T-helper 1 cell treated with Interleukin-12 subunit alpha and Interleukin-12 subunit beta and Interleukin-4 antibody, amounts not matched to agents 30 ng/mL and 1 ng/mL, for 36 hours (primary cell): ENCODE measurements at regions not wholly inside any gene's neighbourhood (a gene's known extent, or its start where the extent isn't known, plus 50 kb on each side); places are given as distances from the start of the nearest gene placed in this dataset.

Experiments used
- intact Hi-C: fragments of 100-400 bp; cut with micrococcal nuclease; formaldehyde crosslinking; loops from one replicate; pipeline ENCODE4 v1.15.1; 2024

DNA sequence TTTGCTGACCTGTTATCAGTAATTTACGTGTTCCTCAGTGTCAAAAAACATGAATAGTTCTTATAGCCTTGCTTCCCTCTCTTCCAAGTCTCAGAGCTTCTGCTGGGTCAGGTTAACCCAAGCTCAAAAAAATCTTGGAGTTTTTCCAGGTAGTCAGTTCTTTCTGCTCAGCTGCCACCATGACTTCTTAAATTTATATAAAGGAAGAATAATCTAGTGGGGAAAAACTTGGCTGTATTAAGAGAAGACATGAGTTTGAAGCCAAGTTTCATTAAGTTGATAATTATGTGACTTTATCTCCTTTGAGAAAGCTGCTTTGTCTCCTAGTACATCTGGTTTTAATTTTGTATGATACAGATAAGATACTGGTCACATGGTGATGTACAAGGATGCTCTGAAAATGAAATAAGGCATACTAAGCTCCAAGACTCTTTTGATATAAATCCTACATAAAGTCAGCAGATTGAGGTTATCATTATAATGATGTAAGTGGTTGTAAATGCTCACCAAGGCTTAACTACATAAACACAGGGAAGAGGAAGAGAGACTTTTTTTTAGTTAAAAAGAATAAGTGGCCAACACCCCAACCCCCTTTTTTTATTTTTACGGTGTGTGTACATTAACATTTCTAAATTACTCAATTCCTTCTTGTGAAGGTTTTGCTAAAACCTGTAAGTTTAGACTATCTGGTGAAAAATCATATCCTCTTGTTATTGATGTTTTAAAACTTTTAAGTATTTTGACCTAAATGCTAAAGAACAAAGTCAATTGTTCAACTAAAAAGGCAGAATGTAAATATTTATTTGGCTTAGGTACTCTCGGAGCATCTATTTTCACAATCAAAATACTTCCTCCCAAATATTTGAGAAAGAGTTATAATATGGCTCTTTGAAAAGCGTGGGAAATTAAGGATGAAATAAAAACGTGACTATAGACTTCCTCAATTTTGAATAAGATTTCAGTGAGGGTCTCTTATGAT lies 84.1 kb upstream of the SLC38A2 start:
- intact Hi-C loops, result loop anchor here (5.0 to 10.0 kb wide), 4 partner anchors 54 to 758 kb away; partner anchors contain the start of gene SLC38A1

DNA sequence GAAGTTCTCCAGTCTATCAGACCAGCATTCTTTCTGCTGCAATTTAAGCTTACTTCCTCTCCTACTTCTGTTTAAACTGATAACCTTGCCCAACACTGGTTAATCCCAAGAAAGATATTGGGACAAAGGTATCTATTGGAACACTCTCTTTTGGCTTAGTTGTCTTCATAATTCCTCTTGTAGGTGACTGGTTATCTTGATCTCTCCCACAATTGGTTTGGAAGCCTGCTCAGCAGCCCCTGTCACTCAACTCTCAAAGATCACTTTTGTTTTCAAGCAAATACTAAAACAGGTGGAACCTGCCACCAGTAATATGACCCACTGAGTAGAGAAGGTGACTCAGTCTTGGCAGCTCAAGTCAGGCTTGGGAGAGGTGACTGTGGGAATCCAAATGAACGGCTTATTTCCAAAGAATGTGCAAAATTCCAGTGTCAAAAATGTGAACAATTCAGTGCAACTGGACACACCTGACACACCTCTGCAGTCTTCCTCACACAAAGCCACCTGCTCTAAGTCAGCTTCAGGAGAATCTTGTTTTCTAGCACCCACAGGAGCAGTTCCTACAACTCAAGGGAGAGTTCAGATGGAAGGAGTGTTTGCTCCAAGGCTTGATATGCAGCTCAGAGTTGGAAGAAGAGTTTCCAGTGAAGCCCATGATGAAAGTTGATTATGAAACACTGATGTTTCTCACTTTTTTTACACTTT lies 83.2 kb upstream of the SLC38A2 start:
- intact Hi-C loops, result loop anchor here (5.0 to 10.0 kb wide), 4 partner anchors 53 to 759 kb away; partner anchors contain the start of gene SLC38A1

DNA sequence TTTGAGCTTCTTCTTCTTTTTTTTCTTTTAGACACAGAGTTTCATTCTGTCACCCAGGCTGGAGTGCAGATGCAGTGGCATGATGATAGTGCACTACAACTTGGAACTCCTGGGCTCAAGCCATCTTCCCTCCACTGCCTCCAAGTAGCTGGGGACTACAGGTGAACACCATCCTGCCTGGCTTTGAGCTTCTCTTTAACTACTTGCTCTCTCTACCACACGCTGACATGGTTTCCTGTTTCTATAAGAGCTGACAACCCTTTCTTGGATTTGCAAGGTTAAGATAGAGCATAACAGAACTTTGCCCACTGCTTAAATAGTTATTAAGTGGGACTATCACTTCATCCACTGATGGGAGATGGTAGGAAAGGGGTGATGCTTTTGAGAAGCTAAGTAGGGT lies 82.4 kb upstream of the SLC38A2 start:
- intact Hi-C loops, result loop anchor here (5.0 to 10.0 kb wide), 4 partner anchors 53 to 760 kb away; partner anchors contain the start of gene SLC38A1

DNA sequence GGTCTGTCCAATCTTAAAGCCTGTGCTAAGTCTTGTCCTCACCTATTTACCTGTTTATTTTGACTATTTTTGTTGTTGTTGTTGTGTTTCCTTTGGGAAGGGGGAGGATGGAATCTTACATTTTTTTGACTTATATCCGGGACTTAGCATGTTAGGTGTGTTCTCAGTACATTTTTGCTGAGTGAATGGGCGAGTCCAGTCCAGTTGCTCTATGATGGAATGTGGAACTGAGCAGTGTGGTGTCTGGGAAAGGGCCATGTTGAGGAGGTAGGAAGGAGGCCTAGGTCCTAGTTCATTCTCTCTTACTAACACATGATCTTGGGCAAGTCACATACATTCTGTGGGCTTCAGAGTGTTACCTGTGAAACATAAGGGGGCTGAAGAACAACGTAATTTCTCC lies 80.9 kb upstream of the SLC38A2 start:
- intact Hi-C loops, result loop anchor here (10.0 kb wide), 2 partner anchors 299 to 761 kb away; no protein-coding TSS in a partner anchor

DNA sequence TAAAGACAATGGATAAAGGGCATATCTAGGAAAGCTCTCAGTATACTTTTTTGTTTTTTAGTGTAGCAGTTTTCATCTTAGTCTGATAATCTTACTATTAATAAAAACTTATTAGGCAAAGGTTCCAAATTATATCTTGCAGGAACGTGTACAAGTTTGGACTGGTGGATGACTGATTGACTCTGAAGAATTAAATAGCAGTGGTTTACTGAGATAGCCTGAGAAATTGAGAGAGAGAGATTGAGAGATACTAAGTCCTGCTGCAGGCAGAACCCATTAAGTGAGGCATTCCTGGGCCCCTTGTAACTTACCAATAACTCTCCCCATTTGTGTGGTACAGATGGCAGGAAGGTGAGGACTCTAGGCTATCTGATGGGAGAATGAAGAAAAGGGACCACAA lies 80.2 kb upstream of the SLC38A2 start:
- intact Hi-C loops, result loop anchor here (10.0 kb wide), 2 partner anchors 298 to 762 kb away; no protein-coding TSS in a partner anchor

DNA sequence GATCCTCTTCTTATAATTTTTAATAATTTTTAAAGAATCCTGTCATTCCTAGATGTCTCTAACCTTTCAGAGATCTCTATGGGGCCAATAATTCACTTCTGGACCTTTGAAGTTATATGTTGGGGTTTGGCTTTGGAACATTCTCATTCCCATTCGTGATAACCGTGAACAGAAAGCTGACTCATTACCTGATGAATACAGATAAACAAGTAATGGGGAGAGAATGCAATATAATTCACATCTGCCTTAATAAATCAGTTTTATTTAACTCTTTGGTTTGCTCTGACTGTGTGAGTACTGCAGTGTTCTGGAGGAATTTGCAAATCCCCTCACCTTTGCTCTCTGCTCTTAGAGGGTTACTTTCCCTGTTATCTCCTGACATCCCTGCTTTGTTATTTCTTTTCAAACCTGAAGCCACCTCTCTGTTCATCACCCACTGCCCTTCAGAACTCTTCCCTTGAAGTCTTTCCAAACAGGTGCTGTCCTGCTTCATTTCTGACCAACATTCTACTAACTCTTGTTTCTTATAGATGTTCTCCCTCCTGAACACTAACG lies 79.6 kb upstream of the SLC38A2 start:
- intact Hi-C loops, result loop anchor here (10.0 kb wide), 2 partner anchors 297 to 763 kb away; no protein-coding TSS in a partner anchor

DNA sequence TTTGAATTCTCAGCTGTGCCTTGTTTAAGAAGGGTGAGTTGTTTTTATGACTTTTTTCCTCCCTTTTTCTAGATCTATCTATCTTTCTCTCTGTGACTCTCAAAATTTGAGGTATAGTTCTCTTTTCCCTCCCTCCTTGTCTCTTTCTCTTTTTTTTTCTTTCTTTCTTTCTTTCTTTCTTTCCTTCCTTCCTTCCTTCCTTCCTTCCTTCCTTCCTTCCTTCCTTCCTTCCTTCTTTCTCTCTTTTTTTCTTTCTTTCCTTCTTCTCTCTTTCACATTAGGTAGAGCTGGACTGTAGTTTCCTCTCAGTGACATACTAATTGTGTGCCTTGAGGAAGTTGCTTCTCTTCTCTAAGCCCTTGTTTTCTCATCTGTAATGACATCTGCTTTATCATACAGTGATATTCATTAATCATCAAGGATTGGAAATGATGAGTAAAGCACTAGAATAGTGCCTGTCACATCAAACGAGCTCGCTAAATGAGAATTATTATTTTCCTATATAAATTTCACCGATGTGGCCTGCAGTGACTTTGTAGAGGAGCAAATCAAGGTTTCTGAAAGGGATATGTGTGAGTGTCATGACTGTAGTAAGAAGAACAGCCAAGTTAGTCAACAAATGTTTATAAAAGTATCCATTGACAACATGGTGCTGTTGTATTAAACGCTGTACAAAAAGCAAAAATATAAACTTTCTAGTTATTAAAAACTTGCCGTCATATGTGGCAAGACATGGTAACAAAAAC lies 78.9 kb upstream of the SLC38A2 start:
- intact Hi-C loops, result loop anchor here (10.0 kb wide), 2 partner anchors 297 to 763 kb away; no protein-coding TSS in a partner anchor

DNA sequence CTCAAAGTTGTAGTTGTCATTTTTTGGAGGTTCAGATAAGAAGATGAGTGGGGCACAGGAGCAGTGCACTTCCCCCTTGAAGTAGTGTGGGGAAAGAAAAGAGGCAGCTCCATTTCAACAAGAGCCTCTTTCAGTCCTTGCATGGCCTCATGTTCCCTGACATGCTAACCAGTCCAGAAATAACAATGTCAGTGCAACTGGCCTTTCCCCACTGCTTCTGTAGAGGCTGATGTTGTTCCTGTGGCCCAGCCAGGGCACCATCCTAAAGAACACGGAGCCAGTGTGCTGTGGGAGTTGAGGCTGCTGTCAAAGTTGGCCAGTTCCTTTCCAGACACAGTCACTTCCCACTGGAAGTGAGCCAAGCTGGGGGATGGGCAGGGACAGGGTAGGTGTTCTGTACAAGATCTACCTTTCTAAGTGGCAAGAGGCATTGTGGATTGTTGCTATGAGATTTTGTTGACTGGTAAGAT lies 77.7 kb upstream of the SLC38A2 start:
- intact Hi-C loops, result loop anchor here (10.0 kb wide), 2 partner anchors 296 to 764 kb away; no protein-coding TSS in a partner anchor

DNA sequence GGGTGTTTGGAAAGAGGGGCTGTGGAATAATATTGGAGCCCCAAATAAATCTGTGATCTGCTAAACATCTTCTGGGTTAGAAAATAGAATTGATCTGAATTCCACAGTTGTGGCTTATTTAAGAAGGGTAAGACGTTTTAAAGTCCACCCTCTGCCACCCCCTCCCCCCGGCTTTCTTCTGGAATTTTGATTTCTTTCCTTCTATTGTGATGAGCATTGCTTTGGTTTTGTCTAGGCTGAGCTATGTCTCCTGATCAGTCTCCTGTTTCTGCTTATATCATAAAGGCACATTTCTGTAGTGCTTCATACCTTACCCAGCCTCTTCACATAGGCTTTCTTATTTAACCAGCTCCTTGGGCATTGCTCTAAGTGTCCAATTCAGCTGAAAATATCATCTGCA lies 77.3 kb upstream of the SLC38A2 start:
- intact Hi-C loops, result loop anchor here (10.0 kb wide), 2 partner anchors 295 to 765 kb away; no protein-coding TSS in a partner anchor

DNA sequence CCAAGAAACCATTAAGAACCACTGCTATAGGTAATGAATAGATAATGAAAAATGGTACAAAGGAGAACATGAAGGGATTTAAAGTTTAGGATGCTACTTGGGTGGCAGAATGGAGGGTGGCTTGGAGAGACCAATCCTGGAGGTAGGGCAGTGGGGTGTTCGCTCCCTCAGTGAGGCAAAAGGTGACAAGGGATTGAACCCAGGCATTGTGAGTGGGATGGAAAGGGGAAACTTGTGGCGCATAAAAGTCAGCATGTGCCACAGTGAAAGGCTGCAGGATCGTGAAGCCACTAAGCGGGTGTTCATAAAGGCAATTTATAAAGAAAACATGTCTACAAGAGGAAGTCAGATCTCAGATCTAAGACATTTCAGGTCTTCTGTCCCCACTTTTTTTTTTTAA lies 76.7 kb upstream of the SLC38A2 start:
- intact Hi-C loops, result no loop called here

DNA sequence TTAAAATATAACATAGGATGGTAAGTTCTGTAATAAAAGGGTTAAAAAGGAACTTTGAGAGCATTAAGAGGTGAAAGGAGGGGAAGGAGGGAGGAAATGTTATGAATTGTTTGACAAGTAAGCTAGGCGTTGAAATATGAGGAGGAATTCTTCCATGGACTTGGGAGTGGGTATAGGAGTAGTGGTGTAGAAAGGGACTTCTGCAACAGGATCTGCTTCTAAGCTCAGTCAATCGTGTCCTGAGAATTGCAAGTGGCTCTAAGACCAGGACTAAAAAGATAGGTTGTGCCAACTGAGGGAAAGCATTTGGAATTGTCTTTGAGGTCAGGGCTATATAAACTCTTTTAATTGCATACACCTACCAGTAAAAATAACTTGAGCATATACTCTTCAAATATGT lies 74.1 kb upstream of the SLC38A2 start:
- intact Hi-C loops, result no loop called here

DNA sequence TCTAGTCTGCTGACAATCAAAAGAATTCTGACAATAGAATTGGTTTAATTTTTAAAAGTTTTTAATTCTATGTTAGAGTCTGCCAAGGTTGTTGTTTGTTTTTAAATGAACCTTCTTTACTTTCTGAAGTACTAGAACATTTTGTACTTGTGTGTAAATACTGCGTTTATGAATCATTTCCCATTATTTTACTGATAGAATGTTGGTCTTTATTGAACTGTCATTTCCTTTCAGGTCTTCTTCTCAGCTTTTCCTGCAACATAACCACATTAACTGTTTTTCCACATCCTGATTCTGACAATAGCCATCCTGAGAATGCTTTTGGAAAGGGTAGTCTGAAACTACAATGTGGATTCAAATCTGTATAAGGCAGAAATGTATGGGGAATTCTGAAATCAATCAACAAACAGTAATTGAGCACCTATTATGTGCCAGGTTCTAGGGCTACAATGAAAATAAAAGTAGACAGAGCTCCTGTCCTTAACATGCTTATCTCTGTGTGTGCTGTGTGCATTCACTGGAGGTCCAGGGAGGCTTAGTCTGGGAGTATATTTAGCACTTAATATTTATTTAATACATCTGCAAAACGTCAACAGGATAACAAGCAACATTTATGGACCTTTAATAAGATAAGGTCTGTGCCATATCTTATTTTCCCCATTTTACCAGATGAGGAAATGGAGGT lies 73.1 kb upstream of the SLC38A2 start:
- intact Hi-C loops, result no loop called here

DNA sequence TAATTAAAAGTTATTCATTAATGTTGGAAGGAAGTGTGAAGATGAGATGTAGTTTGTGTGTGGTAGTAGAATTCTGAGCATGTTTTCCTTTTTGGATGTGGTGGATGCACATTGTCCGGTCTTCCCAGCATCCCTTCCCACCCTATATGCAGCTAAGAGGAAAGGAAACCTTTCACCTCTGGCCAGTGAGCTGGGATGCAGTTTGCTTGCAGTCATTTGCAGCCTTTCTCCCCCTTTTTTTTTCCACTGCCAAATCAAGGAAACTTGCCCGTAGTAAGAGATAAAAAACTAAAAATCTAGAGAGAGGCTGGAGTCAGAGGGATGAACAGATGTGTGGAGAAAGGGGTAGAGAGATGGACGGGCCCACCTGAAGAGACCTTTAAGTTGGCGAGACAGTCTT lies 72.5 kb upstream of the SLC38A2 start:
- intact Hi-C loops, result no loop called here

DNA sequence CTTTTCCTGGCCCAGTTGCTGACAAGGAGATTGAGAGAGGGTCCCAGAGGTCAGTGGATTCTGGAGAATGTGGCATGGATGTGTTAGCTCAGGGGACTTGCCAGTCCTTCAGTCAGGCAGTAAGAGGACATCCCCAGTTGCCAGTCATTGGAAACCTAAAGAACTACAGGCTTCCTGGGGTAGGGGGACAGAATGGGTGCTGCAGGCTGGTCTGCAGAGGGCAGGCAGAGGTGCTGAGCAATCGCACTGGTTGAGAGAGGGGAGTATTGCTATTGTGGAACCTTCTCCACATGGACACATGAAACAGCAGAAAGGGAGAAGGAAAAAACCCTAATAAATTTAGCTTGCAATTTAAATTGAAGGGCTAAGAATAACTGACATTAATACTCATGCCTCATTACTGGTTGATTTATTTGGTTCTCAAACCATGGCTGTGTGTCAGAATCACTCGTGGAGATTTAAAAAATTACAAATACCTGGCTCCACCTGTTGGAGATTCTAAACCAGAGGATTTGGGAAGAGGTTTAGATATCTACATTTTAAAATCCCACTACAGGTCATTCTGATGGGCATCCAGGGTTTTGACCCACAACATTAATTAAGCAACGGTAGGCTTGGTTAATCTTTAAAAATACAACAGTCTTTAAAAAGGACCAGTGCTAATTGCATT lies 71.2 kb upstream of the SLC38A2 start:
- intact Hi-C loops, result no loop called here

DNA sequence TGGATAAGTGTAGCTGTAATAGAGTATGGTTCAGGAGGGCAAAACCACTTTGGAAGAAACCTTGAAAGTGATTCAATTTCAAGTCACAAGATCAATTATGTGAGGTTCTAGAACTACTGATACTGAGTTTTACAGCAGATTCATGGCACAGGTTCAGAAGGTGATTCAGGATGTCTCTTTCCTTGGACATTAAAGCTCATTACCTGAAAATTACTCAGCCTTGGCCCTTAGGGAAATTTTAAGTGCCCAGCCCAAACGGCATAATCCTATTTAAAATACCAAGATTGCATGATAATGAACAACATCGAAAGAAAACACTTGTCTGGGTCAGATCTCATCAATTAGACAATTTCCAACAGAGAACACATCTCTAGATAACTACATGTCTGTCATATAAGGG lies 70.2 kb upstream of the SLC38A2 start:
- intact Hi-C loops, result no loop called here

DNA sequence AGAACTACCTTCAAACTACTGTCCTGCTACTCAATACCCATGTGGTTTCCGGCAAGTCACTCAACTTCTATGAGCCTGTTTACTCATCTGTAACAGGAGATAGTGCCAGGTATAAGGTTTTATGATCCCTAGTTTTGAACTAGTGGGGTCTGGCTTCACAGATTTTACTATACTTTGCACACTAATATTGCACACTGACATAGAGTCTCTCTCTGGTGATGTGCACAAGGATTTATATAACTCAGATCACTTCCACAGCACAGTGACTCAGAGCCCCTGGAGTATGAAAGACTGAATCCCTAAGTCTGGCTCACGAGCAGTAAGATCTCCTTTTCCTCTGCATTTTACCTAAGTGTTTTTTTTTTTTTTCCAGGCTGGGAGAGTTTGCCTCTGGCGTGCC lies 69.7 kb upstream of the SLC38A2 start:
- intact Hi-C loops, result no loop called here

DNA sequence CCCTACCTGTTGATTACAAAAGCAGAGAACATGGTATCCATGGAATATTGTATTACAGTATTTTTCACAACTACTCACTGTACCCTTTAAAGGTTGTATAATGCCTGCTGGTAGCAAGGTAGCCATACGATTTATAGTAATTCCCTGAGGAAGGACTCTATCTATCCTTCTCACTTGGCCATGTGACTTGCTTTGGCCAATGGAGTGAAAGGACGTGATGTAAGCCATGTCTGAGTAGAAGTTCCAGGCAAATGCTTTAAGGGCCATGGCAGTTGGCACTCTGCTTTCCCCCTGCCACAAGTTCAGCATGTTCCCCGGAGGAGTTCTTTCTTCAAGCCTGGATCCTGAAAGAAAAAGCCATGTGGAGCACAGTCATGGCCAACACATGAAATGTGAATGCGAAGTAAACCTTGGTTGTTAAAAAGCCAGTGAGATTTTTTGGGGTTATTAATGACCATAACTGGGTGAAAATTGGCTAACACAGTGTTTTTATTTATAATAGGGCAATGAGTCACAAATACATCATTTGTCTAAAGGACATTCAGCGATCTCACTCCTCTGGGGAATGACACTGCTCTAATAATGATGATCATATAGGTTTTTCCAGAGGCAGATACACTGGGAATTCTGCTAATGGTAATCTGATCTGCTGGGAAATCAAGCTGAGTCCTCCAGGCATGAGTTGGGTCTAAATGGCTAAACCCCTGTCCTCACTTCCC lies 67.4 kb upstream of the SLC38A2 start:
- intact Hi-C loops, result no loop called here

DNA sequence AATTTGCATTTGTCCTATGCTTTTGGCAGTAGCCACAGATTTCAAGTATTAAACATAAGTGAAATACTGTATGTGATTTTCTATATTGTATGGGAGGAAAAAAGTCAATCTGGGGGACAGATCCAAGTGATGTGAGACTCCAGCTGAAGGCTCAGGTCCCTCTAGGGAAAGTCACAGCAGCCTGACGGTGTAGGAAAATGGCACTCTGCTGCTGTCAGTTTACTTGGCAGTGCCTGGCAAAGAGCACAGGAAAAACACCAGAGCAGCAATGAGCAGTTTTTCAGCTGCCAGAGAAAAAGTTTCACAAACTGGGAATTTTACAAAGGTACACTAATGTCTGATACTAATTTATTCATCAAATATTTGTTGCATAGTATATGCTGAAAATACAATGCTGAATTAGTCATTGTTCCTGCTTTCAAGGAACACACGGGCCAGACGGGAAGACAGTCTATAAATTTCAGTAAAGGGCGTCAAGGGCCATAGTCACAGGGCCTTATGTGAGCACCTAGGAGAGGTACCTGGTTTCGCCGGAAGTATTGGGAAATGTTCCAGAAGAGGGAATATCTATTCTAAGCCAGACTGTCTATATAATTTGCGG lies 66.2 kb upstream of the SLC38A2 start:
- intact Hi-C loops, result no loop called here
